GM23338 (cell line): ENCODE measurements at regions not wholly inside any gene's neighbourhood (a gene's known extent, or its start where the extent isn't known, plus 50 kb on each side); places are given as distances from the start of the nearest gene placed in this dataset.

ENCODE experiments used
- ATAC-seq: fragments of 200-7000 bp; cut with Tn5 transposase; 3 replicates; pipeline ENCODE4 v1.9.1; 2020
- DNase-seq: peaks from one replicate; pipeline ENCODE4 v3.0.0-alpha.2; 2015; ENCODE audit warnings: low spot score
- H2AFZ ChIP-seq: fragments of 200-600 bp; sonication (generic); 2 replicates; pipeline ENCODE4 v1.8.0; 2016; ENCODE audit warnings: antibody characterized with exemption, mild to moderate bottlenecking, moderate library complexity
- H3F3A ChIP-seq: fragments of 200-600 bp; sonication (generic); replicated peaks from 2 replicates; pipeline ENCODE4 v1.8.0; 2017; ENCODE audit warnings: antibody characterized with exemption, mixed run types, low read depth
- H3K27ac ChIP-seq: fragments of 200-600 bp; sonication (generic); 2 replicates; pipeline ENCODE4 v1.6.1; 2016; ENCODE audit warnings: low read depth
- H3K27me3 ChIP-seq: fragments of 200-600 bp; sonication (generic); 2 replicates; pipeline ENCODE4 v1.8.0; 2016; ENCODE audit warnings: mild to moderate bottlenecking, mixed run types, moderate library complexity; ENCODE audit not compliant: insufficient read depth
- H3K36me3 ChIP-seq: fragments of 200-600 bp; sonication (generic); 2 replicates; pipeline ENCODE4 v1.8.0; 2016; ENCODE audit warnings: mild to moderate bottlenecking; ENCODE audit not compliant: insufficient read depth
- H3K4me1 ChIP-seq: fragments of 200-600 bp; sonication (generic); 2 replicates; pipeline ENCODE4 v1.8.0; 2016; ENCODE audit warnings: mild to moderate bottlenecking, moderate library complexity; ENCODE audit not compliant: insufficient read depth
- H3K4me2 ChIP-seq: fragments of 200-600 bp; sonication (generic); 2 replicates; pipeline ENCODE4 v1.7.1; 2017; ENCODE audit warnings: mixed run types
- H3K4me3 ChIP-seq: fragments of 200-600 bp; sonication (generic); 2 replicates; pipeline ENCODE4 v1.6.1; 2016; ENCODE audit warnings: mixed run types
- H3K79me2 ChIP-seq: fragments of 200-600 bp; sonication (generic); replicated peaks from 2 replicates; pipeline ENCODE4 v1.8.0; 2017; ENCODE audit warnings: mild to moderate bottlenecking; ENCODE audit not compliant: insufficient read depth
- H3K9me2 ChIP-seq: fragments of 200-600 bp; sonication (generic); 2 replicates; pipeline ENCODE4 v1.8.0; 2017; ENCODE audit not compliant: insufficient read depth
- H4K20me1 ChIP-seq: fragments of 200-600 bp; sonication (generic); replicated peaks from 2 replicates; pipeline ENCODE4 v1.8.0; 2017; ENCODE audit warnings: mild to moderate bottlenecking; ENCODE audit not compliant: insufficient read depth
- H3K27ac Mint-ChIP-seq: 2 replicates; pipeline ENCODE4 v1.8.0; 2020; ENCODE audit warnings: inconsistent platforms, mild to moderate bottlenecking, moderate library complexity, mixed read lengths
- H3K27me3 Mint-ChIP-seq: 3 replicates; pipeline ENCODE4 v1.8.0; 2022; ENCODE audit warnings: low read depth, mild to moderate bottlenecking, moderate library complexity, mixed read lengths, inconsistent platforms; ENCODE audit not compliant: insufficient read depth, poor library complexity
- H3K36me3 Mint-ChIP-seq: 3 replicates; pipeline ENCODE4 v1.8.0; 2021; ENCODE audit warnings: low read depth, mild to moderate bottlenecking, inconsistent platforms, moderate library complexity, mixed read lengths
- H3K4me1 Mint-ChIP-seq: 3 replicates; pipeline ENCODE4 v1.8.0; 2020; ENCODE audit warnings: mild to moderate bottlenecking, inconsistent platforms, mixed read lengths
- H3K4me3 Mint-ChIP-seq: 3 replicates; pipeline ENCODE4 v1.8.0; 2021; ENCODE audit warnings: moderate library complexity, mild to moderate bottlenecking, inconsistent platforms, mixed read lengths
- H3K9me3 Mint-ChIP-seq: 3 replicates; pipeline ENCODE4 v1.8.0; 2020; ENCODE audit warnings: moderate library complexity, mild to moderate bottlenecking, inconsistent platforms, mixed read lengths
- CTCF ChIP-seq, 2 experiments: fragments of 200-600 bp in 1 of 2; sonication (generic) in 1 of 2; conservative IDR thresholded peaks; 2 replicates each; pipeline versions ENCODE4 v1.5.1 to v1.6.1; 2016 to 2017; ENCODE audit warnings: antibody characterized with exemption in 2 of 2, low read depth in 2 of 2, mild to moderate bottlenecking in 2 of 2, moderate library complexity in 1 of 2
- ETS1 ChIP-seq: IDR thresholded peaks from 2 replicates; pipeline ENCODE4 v1.6.1; 2016; ENCODE audit warnings: antibody characterized with exemption
- JUNB ChIP-seq: IDR thresholded peaks from one replicate; pipeline ENCODE4 v1.6.1; 2016; ENCODE audit warnings: antibody characterized with exemption; ENCODE audit not compliant: unreplicated experiment
- NANOG ChIP-seq: IDR thresholded peaks from 2 replicates; pipeline ENCODE4 v1.6.1; 2016; ENCODE audit warnings: antibody characterized with exemption, borderline replicate concordance
- REST ChIP-seq: IDR thresholded peaks from one replicate; pipeline ENCODE4 v1.6.1; 2018; ENCODE audit warnings: antibody characterized with exemption; ENCODE audit not compliant: unreplicated experiment
- ZNF114 ChIP-seq: fragments of 250-450 bp; sonication (Bioruptor Pico); IDR thresholded peaks from 2 replicates; pipeline ENCODE4 v1.5.0; 2020; ENCODE audit warnings: mild to moderate bottlenecking, moderate library complexity
- ZNF331 ChIP-seq: fragments of 250-450 bp; sonication (Bioruptor Pico); IDR thresholded peaks from 2 replicates; pipeline ENCODE4 v1.5.0; 2020; ENCODE audit warnings: low read depth, mild to moderate bottlenecking, moderate library complexity
- ZNF462 ChIP-seq: fragments of 250-450 bp; sonication (Bioruptor Pico); IDR thresholded peaks from 2 replicates; pipeline ENCODE4 v1.5.0; 2020; ENCODE audit warnings: mild to moderate bottlenecking, moderate library complexity

GRCh38 chr5:89866410-89866809 lies 543.1 kb downstream of the CETN3 start:
- H3K4me1 Mint-ChIP-seq, result peaks cover 15% of the 10 kb centered on the region

More at GRCh38 chr5:89866410-89866809, 543.1 kb downstream of the CETN3 start:
- no peaks in the 10 kb centered on the region for H3F3A ChIP-seq
- no peak for ATAC-seq
- H3K36me3 ChIP-seq, result no peaks in the 10 kb centered on the region
- H2AFZ ChIP-seq, result no peak overlapping the region
- no peaks in the 10 kb centered on the region for H3K36me3 Mint-ChIP-seq
- H3K27me3 ChIP-seq, result no peaks in the 10 kb centered on the region
- no peak overlapping the region for H3K4me3 ChIP-seq
- no peak overlapping the region for H3K4me2 ChIP-seq
- peaks cover 6% of the 10 kb centered on the region; the same call in 1 of the 2 replicates for H3K4me1 ChIP-seq
- H3K9me2 ChIP-seq, result no peaks in the 10 kb centered on the region
- no peak overlapping the region for H3K4me3 Mint-ChIP-seq
- DNase-seq, result no peak
- no peaks in the 10 kb centered on the region for H3K27me3 Mint-ChIP-seq
- no peaks in the 10 kb centered on the region for H3K9me3 Mint-ChIP-seq
- H3K27ac Mint-ChIP-seq, result no peak overlapping the region
- no peak overlapping the region for H3K27ac ChIP-seq
- H4K20me1 ChIP-seq, result no peaks in the 10 kb centered on the region
- H3K79me2 ChIP-seq, result no peaks in the 10 kb centered on the region
- TF ChIP-seq ETS1 (no peak), ZNF462 (no peak), CTCF (conservative IDR thresholded peaks at IDR 0.05; ENCODE audit: low read depth in 2 of 2) (no peak), NANOG (no peak), ZNF114 (CRISPR knock-in tag) (no peak), REST (no peak), ZNF331 (CRISPR knock-in tag) (no peak), JUNB (no peak)
